PC-9 (cell line): ENCODE measurements at regions not wholly inside any gene's neighbourhood (a gene's known extent, or its start where the extent isn't known, plus 50 kb on each side); places are given as distances from the start of the nearest gene placed in this dataset.

ENCODE experiments used
- CTCF ChIP-seq: fragments of 200-600 bp; sonication (generic); conservative IDR thresholded peaks from 2 replicates; pipeline ENCODE4 v1.6.1; 2017; ENCODE audit warnings: mixed run types, antibody characterized with exemption, mild to moderate bottlenecking, moderate library complexity
- EZH2 ChIP-seq: fragments of 200-600 bp; sonication (generic); IDR thresholded peaks from 2 replicates; pipeline ENCODE4 v1.8.0; 2017; ENCODE audit warnings: antibody characterized with exemption, low read depth

- TF ChIP-seq CTCF, result no peak
- TF ChIP-seq EZH2, result no peak
These were observed 535.5 kb downstream of the XIRP2 start for GRCh38 chr2:167423731-167424130.
